22Rv1 (cell line): ENCODE measurements at regions not wholly inside any gene's neighbourhood (a gene's known extent, or its start where the extent isn't known, plus 50 kb on each side); places are given as distances from the start of the nearest gene placed in this dataset.

Source experiments
- CTCF ChIP-seq: fragments of 450-650 bp; IDR thresholded peaks from 2 replicates; pipeline ENCODE4 v1.5.1; 2017; ENCODE audit warnings: mild to moderate bottlenecking
- ZFX ChIP-seq: fragments of 450-650 bp; IDR thresholded peaks from 2 replicates; pipeline ENCODE4 v1.6.1; 2017; ENCODE audit warnings: antibody characterized with exemption, borderline replicate concordance

- no peak for TF ChIP-seq CTCF
- TF ChIP-seq ZFX, result no peak
These were observed 201.7 kb upstream of the TAS2R1 start for GRCh38 chr5:9831823-9832222.
